NCI-H2227 (cell line): ENCODE measurements at regions not wholly inside any gene's neighbourhood (a gene's known extent, or its start where the extent isn't known, plus 50 kb on each side); places are given as distances from the start of the nearest gene placed in this dataset.

Experiments
- DNase-seq: peaks from one replicate; lab custom pipeline; 2025; ENCODE audit not compliant: unreplicated experiment; lab: John Stamatoyannopoulos, UW

DNA sequence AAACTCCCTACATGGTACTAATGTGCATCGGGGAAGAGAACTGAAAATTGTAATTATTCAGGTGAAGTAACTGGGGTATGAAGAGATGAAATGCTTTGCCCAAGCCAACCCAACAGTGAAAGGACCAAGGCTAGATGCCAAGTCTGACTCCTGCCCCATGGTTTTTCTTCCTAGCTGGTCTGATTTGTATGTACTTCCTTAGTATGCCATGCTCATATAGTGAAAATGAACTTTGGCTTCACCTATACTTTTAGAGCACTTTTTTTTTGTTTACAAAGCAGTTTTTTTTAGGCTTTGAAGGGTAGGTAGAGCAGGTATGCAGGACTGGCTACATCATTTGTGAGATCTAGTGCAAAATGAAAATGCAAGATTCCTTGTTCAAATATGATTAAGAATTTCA lies 359.4 kb upstream of the RIOK2 start:
- DNase-seq, result no peak

DNA sequence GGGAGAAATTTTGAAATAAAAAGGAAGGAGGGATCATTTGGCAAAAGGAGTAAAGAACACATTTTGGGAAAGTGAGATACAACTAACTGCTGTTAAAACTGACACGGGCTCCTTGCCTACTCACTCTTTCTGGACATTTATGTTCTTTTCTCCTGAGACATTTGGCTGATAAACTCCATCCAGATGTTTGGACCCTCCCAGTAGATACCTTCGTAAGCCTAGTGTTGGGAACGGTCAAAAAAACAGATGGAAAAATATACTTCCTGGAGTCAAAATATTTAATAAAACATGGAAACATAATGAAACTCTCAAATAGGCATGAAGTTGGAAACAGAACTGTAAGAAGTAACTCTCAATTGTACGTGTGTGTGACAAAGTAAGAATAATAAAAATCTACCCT lies 360.1 kb upstream of the RIOK2 start:
- no peak for DNase-seq

DNA sequence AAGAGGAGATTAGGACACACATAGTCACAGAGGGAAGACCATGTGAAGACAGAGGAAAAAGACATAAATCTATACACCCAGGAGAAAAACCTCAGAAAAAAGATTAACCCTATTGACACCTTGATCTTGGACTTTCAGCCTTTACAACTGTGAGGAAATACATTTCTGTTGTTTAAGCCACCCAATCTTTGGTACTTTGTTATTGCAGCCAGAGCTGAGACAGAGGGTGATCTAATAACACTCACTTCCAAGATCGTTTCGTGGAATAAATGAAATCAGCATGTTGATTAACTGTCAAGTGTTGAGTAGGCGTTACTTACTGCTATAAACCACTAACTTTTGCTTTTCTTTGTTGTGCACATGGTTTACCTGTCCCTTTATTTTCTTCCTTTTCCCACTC lies 361.2 kb upstream of the RIOK2 start:
- no peak for DNase-seq

DNA sequence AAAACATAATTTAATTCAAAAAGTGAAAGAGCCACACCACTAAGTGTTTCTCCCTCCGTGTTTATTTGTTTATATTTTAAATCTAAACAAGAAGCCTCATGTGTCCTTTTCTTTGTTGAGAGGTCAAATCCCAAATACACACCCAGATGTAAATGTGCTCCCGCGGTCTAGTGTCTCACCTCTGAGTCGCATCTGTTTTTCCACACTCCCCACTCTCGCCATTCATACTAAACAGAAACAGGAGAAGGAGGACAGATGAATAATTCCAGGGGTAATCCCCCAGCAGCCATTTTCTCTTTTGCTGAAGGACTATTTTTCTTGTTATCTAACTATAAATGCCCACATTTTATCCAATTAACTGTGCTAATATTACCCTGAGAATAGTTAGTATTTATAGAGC lies 361.6 kb upstream of the RIOK2 start:
- DNase-seq, result no peak

DNA sequence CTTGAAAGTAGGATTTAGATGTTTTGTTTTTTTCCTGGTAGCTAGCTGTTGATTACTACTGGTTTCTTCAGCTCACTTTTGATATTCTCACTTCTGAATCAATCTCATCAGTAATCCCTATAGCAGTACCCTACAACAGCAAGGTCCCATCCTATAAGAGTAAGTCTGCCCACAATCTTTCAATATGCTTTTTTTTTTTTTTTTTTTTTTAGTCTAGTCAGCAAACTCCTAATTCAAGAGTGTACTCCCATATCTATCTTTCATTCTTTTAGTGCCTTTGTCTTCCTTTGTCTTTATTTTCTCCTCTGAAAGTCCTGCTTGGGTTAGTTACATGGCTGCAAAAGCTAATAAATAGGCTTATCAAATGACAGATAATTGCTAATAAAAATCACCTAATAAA lies 362.4 kb upstream of the RIOK2 start:
- DNase-seq, result no peak

DNA sequence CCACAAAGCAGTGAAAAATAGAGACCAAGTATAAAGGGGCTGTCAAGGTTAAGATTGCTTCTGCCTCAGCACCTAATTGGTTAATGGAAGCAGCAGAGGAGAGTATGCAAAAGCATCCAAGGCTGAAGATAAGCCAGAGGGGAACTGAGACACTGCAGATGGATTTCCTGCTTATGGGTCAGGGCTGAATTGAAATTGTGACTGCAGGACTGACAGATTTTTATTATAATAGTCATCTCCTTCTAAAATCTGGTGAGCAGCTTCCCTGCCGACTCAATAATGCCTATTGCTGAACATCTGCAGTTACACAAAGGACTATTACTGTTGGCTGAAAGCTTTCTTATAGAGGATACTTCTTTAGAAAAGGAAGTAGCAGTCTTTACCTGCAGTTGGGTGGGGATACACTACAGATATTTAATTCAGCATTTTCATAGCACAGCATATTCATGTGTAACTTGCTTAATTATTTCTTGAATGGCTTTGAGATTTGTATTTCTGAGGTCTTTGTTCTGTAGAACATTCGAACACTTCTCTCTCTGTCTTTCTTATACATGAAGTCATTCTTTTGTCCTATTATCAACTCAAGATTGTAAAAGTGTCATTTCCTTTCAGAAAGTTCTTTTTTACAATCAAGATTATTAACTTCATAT lies 363.0 kb upstream of the RIOK2 start:
- DNase-seq, result no peak

DNA sequence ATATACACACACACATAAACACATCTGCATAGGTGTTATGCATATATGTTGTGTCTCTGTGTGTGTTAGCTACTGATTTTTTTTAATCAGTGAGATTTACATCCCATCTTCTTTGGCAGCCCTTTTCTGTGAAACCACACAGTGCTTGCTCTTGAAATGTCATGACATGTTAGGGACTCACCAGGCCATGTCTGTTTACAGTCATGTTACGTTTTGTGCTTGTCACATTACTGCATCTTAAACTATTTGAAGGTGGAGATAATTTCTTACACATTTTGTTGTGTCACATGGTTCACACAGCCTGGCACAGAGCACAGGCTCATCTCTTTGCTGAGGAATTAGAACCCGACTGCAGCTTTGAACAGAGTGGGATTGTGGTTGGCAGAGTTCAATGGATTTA lies 364.4 kb upstream of the RIOK2 start:
- DNase-seq, result no peak

DNA sequence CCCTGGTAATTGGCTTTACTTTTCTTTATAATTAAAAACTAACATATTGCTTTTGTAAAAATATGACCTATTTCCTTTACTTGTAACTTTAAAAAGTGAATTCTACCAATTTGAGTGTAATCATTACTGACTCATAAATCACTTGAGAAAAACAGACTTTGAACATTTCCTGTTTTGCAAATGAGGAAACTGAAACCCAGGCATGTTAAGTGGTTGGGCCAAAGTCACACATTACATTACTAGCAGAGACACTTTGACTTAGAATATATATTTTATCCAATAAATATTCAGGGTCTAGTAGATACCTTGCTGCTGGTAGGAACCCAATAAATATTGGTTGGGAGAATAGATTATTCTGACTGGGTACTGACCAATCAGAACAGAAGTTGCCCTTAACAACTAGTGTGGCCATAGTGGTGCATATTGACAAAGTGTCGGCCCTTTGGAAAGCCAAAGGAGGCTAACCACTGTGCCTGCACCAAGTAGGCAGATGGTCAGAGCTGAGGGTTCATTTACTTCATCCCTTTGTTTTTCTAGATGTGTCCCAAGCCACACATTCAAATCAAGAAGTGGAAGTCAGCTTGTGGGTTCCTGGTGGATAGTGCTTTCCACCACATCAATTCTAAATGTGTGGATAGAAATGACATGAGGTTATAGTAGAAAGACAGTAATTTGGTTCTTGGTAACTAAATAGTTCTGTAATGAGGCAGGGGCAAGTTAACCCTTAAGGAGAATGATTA lies 365.1 kb upstream of the RIOK2 start:
- no peak for DNase-seq

DNA sequence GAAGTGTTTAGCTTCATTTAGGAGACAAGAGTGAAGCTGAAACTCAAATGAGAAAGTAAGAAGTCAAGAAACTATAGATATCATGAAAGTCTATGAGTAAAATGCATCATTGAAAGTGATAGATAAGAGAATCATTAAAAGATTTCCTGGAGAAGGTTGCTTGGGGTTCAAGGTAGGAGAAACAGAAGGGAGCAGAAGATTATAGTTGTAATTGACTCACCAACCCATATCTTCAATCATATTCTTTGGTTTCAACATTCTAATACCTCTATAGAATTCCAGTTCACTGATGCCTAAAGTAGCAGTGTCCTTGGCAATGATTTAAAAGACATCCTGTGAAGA lies 365.7 kb upstream of the RIOK2 start:
- DNase-seq, result no peak

DNA sequence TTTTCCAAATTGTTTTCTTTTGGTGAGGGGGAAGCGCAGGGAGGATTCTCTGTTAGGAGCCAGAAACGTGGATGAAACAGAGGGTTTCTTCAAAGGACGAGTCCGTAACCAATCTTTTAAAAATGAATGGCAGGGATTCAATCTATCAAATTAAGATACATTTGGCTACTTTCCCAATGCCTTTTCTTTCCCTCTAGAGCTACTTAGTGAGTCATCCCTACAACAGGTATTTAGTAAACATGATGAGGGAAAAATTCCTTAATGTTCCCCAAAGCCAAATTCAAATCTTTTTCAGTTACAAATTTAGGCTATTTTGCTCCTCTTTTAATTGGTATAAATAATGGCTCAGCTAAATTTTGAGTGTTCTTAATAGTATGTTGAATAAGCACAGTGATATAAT lies 366.4 kb upstream of the RIOK2 start:
- DNase-seq, result no peak

DNA sequence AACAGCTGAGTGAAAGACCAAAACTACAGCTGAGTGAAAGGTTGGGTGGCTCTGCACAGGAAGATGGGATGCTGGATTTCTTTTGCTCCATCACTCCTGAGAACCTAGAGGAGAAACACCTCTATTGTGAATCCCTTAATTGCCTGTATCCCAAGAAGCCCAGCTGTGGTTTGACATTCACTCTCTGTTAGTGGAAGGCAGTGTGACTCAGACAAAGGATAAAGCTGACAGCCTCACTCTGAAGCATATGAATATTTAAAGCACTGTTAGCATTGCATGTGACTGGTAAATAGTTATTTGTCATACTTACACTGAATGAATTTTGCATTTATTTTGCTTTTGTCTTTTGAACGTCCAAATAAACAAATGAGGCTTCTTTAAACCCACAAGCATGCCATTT lies 367.1 kb upstream of the RIOK2 start:
- DNase-seq, result no peak

DNA sequence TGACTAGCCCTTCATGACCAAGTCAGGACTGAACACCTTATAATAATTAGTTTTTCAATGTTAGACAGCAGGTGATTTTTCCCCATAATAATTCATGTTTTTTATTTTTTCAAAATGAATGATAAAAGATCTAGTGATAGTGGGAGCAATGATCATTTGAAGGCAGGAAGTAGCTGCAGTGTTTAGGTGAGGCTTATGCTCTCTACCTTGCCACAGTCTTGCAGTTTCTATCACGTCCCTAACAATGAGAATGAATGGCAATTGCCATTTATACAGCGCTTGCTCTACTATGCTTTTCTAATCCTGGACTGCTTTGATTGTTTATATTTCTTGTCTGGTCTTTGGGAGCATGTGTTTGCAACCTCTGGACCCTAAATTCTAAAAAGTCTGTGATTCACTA lies 367.8 kb upstream of the RIOK2 start:
- DNase-seq, result no peak

DNA sequence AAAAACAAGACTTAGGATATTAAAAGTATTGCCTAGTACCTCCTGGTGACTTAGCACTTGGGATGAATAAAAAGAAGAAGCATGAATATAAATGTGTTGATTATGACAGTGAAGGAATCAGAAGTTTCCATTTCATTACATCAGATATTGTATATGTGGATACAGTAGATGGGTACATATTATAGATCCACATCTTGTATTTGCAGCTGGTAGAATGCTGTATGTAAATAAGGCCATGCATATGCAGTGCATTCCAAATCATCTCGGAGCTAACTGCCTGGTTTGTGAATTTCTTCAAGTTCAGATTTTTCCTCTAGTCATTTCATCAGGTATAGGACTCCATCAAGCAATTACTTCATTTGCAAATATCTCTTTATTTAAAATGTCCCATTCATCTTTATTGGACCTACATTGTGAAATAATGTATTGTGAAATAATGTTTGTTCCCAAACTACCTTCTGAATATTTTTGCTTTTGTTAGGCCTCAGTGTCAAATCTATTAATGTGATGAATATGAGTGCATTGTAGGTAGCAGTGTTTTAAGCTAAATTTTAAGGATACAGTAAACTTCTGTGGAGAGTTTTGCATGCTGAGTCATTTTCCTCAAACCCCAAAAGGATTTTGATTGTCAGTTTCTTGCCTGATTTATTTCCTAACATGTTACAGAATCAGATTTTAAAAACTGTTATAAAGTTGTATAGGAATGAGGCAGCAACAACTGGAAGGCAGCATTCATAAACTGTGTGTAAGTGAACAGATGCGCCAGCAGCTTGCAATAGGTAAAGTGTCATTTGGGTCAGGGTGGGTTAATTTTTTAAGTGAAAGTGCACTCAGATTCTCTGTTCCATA lies 370.8 kb upstream of the RIOK2 start:
- no peak for DNase-seq

DNA sequence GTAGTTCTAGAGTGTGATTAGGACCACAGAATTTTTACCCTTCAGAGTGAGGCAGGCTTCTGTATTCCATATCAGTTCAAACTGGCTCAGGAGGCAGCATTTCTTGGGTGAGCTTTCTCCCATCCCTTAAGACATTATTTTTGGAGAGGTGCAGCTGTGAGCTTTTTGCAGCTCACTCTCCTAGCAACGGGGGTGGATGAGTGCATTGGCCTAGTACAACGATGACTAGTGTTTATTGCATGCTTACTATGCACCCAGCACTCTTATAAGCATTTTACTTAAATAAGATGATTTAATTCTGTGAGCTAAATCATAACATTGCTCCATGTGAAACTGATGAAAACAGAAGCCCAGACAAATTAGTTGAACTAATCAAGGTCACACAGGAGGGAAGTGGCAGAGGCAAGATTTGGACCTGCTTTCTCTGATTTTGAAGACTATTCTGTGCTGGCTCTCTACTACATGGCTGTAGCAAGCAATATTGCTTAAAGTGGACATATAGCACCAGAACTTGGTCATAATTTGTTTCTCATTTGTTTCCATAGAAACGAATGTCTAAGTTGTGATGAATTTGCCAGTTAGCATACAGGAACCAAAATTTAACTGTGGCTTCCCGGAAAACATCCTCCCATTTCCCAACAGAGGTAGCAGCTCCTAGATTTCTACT lies 372.1 kb upstream of the RIOK2 start:
- no peak for DNase-seq

DNA sequence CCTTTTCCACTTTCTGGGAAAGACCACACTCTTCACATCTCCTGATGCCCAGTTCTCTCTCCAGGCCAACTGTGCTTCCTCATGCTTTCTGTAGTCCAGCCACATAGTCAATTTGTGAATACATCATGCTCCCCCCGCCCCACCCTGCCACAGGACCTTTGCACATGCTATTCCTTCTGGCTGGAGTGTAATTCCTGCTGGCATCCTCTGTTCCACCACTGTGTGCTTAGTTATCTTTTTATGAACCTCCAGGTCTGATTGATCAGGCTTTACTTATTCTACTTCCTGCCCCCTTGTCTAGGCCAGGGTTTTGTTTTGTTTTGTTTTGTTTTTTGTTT lies 372.6 kb upstream of the RIOK2 start:
- DNase-seq, result no peak

DNA sequence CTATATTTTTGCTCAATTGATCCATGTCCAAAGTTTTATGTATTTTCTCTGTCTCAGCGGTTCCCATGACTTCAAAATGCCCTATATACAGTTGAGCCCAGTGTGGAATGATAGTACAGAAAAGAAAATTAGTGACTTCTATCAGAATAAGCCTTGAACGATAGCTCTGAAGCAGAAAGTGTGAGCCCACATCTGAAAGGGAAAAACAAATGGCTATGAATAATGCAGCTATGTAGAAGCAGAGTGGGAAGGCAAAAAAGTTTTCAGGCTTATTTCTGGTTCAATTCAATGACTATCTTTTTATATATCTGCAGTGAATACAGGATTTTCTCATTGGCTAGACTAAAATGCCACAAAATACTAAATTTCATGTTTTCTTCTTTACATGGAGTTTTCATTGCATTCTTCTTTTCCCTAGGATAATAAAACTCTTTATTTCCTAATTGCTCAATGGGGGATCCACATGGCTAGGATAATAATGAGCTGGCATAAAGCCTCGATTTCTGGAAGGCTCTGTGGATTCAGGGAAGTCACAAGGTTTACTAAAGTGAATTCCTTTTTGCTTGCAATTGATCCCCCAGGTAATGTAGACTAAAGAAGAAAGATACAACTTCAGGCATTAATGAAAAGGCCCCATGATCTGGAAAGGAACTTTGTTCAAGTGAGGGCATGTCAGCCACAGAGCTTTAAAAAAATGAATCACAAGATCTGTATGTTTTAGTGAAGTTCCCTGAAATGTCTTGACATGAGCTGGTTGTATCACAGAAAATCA lies 377.0 kb upstream of the RIOK2 start:
- no peak for DNase-seq

DNA sequence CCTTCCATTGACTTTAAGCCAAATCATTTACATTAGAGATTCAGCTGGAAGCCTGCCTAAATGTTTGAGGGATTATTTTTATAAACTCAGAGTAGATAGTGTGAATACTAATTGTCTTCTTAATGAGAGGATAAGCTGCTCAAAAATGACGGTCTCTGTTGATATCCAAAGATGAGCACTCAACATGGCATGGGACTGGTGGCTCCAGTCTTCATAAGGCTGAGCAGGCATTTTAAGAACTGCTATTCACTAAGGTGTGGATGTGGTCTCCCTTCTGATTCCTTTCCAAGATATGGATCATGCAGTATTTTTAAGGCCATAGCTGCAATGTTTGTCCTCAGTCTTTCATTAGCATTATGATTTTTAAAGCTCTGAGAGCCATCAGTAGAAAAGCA lies 377.5 kb upstream of the RIOK2 start:
- DNase-seq, result no peak

DNA sequence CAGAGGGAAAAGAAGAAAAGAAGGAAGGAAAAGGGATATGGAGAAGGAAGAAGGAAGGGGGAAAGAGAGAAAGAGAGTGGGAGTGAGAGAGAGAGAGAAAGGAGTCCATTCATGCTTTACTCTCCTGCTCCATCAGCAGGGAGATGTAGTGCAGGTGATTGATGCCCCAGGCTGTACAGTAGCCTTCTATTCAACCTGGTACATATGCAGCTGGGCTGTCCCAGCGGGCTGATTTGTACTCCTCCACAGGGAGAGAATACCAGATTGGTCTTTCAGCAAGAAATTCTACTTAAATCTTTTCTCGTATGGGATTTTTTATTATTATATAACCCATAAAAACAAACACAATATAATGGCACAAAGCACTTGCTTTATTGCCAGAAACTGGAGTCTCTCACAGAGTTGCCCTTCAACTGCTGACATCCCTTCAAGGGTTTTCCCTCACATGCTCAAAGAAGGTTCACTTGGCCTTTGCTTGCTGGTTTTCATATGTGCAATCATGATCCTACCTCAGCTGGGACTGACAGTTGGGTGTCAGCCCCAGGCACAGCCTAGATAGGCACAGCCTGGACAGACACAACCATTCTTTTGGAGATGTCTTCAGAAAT lies 380.1 kb upstream of the RIOK2 start:
- DNase-seq, result no peak

DNA sequence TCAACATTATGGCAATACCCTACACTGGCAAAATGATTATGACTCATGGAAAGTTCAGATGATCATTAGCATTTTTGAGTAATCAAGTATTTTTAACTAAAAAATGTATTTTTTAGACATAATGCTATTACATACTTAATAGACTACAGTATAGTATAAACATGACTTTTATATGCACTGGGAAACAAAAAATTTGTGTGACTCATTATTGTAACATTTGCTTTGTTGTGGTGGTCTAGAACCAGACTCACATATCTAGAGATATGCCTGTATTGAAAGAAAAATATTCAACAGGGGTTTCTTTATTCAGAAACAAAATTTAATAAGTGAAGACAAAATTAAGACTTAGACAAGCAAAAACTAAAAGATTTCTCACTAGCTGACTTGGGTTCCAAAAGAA lies 385.3 kb upstream of the RIOK2 start:
- no peak for DNase-seq

DNA sequence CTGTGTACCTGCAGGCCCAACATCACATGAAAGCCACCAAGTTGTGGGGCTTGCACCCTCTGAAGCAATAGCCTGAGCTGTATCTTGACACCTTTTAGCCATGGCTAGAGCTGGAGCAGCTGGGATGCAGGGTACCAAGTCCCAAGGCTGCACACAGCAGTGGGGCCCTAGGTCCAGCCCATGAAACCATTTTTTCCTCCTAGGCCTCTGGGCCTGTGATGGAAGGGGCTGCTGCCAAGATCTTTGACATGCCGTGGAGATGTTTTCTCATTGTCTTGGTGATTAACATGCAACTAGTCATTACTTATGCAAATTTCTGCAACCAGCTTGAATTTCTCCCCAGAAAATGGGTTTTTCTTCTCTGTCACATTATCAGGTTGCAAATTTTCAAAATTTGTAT lies 387.2 kb upstream of the RIOK2 start:
- DNase-seq, result no peak

DNA sequence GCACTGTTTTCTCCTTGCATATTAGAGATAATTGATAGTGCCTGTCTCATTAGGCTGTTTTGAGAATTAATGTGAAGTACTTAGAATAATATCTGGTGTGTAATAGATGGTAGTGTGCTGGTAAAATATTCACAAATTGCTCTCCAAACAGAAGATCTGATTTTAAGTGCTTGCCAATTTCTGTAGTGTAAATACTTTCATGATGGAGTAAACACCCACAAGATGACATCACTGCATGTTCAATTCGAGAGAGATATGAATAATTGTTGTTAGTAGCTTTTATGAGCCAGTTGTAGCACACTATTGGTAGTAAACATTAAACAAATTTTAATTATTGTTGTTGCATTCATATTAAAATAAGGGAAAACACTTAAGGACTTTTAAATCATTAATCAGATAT lies 392.3 kb upstream of the RIOK2 start:
- no peak for DNase-seq
